ENCODE measurements at regions not wholly inside any gene's neighbourhood (a gene's known extent, or its start where the extent isn't known, plus 50 kb on each side); places are given as distances from the start of the nearest gene placed in this dataset.

GRCh38 chr20:59481477-59482018 is 122.8 kb upstream of the PHACTR3 start:
- TF ChIP-seq, protein P1, sequence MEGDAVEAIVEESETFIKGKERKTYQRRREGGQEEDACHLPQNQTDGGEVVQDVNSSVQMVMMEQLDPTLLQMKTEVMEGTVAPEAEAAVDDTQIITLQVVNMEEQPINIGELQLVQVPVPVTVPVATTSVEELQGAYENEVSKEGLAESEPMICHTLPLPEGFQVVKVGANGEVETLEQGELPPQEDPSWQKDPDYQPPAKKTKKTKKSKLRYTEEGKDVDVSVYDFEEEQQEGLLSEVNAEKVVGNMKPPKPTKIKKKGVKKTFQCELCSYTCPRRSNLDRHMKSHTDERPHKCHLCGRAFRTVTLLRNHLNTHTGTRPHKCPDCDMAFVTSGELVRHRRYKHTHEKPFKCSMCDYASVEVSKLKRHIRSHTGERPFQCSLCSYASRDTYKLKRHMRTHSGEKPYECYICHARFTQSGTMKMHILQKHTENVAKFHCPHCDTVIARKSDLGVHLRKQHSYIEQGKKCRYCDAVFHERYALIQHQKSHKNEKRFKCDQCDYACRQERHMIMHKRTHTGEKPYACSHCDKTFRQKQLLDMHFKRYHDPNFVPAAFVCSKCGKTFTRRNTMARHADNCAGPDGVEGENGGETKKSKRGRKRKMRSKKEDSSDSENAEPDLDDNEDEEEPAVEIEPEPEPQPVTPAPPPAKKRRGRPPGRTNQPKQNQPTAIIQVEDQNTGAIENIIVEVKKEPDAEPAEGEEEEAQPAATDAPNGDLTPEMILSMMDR (conservative IDR thresholded peaks at IDR 0.05; ENCODE audit: low read depth, low read length): no peak
- TF ChIP-seq POLR2A (IDR thresholded peaks at IDR 0.05; ENCODE audit: low read depth, low read length): no peak
